ENCODE measurements at regions not wholly inside any gene's neighbourhood (a gene's known extent, or its start where the extent isn't known, plus 50 kb on each side); places are given as distances from the start of the nearest gene placed in this dataset.

DNA sequence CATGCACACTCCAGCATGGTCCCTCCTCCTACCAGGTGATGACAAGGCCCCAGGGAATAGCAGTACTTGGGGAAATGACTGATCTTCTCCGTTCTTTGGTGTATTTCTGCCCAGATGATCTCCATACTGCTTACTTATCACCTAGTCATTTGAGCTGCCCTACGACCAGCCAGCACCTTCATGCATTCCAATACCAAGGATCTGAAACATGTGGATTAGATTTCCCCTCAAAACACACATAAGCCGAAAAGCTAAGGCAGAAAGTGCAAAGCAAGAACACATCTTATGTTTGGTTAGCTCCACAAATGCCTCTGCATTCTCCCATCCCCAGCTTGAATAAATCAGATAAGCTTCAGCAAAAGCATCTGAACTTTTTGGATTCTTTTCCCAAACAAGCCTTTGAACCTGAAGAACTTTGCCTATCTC, 64.8 kb upstream of the BCL6 start (continued):
- no peak for TF ChIP-seq TEAD4 (IDR thresholded peaks at IDR 0.05; ENCODE audit: borderline replicate concordance, insufficient read depth)

DNA sequence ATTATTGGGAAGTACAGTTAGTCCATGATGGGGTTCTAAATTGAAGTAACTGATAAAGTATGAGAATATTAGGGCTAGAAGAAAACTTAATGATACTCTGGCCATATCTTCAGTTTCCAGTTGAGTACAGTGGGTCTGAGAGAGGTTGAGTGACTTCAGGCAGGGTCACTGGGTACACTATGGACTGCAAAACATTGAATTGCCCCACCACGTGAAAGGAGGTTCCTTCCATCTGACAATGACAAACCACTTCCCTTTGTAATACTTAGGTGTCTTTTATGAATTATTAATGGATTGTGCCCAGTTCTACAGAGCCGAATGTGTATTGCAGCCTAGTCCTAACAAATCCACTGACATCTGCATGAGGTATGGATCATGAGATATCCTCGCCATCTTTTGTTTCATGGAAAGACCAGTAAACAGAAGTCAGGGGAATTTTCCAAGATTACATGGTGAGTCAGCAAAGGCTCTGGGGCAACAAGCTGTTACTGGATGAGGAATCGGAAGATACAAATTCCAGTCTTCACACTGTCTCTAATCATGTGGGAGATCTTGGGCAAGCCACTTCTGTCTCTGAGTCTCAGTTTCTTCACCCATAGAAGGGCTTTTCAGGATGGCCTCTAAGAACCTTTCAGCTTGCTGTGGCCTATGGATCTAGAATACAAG, 66.5 kb upstream of the BCL6 start:
- Histone ChIP-seq H2AFZ (ENCODE audit: low read depth) (no peak overlapping the region; the same call in 1 of the 2 replicates), H3K27me3 (ENCODE audit: insufficient read depth) (no peaks in the 10 kb centered on the region), H3K4me3 (ENCODE audit: low read depth in 2 of 2, low read length in 1 of 2) (no peak overlapping the region), H3F3A (replicated peaks; ENCODE audit: insufficient read depth) (no peaks in the 10 kb centered on the region), H3K36me3 (replicated peaks in 1 of 2; ENCODE audit: control insufficient read depth in 1 of 2, insufficient read depth in 2 of 2, low read length in 1 of 2) (no peaks in the 10 kb centered on the region), H4K20me1 (ENCODE audit: insufficient read depth) (no peaks in the 10 kb centered on the region), H3K9me3 (no peaks in the 10 kb centered on the region), H3K9me2 (no peaks in the 10 kb centered on the region), H3K4me1 (ENCODE audit: control insufficient read depth in 1 of 2, insufficient read depth in 2 of 2, low read depth in 1 of 2, low read length in 1 of 2) (no peaks in the 10 kb centered on the region), H3K27ac (ENCODE audit: low read depth in 2 of 2, low read length in 1 of 2) (no peak overlapping the region), H3K4me2 (no peak overlapping the region), H3K79me2 (ENCODE audit: insufficient read depth) (no peaks in the 10 kb centered on the region), H3K9ac (no peak overlapping the region)
- TF ChIP-seq, protein P1, sequence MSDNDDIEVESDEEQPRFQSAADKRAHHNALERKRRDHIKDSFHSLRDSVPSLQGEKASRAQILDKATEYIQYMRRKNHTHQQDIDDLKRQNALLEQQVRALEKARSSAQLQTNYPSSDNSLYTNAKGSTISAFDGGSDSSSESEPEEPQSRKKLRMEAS (IDR thresholded peaks at IDR 0.05; ENCODE audit: low read depth) = 0 out of 2 replicates have a peak, but pooled peaks have one; percentile 45
- TF ChIP-seq RAD21 (IDR thresholded peaks at IDR 0.05; ENCODE audit: low read length) (no peak), CHD2 (IDR thresholded peaks at IDR 0.05; ENCODE audit: low read length, partially characterized antibody) (no peak), EZH2phosphoT487 (IDR thresholded peaks at IDR 0.05; ENCODE audit: borderline replicate concordance, low read depth) (no peak), EP300 (IDR thresholded peaks at IDR 0.05; ENCODE audit: borderline replicate concordance in 1 of 2, low read depth in 1 of 2, low read length in 1 of 2) (peak in 1 of 2 experiments; percentile 20; a peak in 1 of 4 replicates), FOSL2 (IDR thresholded peaks at IDR 0.05; ENCODE audit: borderline replicate concordance, low read depth) (peak; percentile 53; the same call in 1 of the 2 replicates), SIN3A (IDR thresholded peaks at IDR 0.05; ENCODE audit: borderline replicate concordance, low read depth, low read length) (no peak), FOXM1 (IDR thresholded peaks at IDR 0.05; ENCODE audit: low read depth) (no peak), POLR2AphosphoS5 (IDR thresholded peaks at IDR 0.05; ENCODE audit: low read depth, low read length) (no peak), GABPA (IDR thresholded peaks at IDR 0.05; ENCODE audit: low read depth) (no peak), TCF12 (IDR thresholded peaks at IDR 0.05) (peak; percentile 29; the same call in 1 of the 2 replicates), JUND (IDR thresholded peaks at IDR 0.05) (0 out of 2 replicates have a peak, but pooled peaks have one; percentile 15), NRF1 (IDR thresholded peaks at IDR 0.05; ENCODE audit: low read depth, low read length) (no peak)
- TF ChIP-seq, protein P2, sequence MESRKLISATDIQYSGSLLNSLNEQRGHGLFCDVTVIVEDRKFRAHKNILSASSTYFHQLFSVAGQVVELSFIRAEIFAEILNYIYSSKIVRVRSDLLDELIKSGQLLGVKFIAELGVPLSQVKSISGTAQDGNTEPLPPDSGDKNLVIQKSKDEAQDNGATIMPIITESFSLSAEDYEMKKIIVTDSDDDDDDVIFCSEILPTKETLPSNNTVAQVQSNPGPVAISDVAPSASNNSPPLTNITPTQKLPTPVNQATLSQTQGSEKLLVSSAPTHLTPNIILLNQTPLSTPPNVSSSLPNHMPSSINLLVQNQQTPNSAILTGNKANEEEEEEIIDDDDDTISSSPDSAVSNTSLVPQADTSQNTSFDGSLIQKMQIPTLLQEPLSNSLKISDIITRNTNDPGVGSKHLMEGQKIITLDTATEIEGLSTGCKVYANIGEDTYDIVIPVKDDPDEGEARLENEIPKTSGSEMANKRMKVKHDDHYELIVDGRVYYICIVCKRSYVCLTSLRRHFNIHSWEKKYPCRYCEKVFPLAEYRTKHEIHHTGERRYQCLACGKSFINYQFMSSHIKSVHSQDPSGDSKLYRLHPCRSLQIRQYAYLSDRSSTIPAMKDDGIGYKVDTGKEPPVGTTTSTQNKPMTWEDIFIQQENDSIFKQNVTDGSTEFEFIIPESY (IDR thresholded peaks at IDR 0.05; ENCODE audit: borderline replicate concordance, low read depth) = no peak
- TF ChIP-seq, protein P3, sequence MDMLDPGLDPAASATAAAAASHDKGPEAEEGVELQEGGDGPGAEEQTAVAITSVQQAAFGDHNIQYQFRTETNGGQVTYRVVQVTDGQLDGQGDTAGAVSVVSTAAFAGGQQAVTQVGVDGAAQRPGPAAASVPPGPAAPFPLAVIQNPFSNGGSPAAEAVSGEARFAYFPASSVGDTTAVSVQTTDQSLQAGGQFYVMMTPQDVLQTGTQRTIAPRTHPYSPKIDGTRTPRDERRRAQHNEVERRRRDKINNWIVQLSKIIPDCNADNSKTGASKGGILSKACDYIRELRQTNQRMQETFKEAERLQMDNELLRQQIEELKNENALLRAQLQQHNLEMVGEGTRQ (IDR thresholded peaks at IDR 0.05; ENCODE audit: borderline replicate concordance, low read depth, low read length) = no peak
- TF ChIP-seq, protein P4, sequence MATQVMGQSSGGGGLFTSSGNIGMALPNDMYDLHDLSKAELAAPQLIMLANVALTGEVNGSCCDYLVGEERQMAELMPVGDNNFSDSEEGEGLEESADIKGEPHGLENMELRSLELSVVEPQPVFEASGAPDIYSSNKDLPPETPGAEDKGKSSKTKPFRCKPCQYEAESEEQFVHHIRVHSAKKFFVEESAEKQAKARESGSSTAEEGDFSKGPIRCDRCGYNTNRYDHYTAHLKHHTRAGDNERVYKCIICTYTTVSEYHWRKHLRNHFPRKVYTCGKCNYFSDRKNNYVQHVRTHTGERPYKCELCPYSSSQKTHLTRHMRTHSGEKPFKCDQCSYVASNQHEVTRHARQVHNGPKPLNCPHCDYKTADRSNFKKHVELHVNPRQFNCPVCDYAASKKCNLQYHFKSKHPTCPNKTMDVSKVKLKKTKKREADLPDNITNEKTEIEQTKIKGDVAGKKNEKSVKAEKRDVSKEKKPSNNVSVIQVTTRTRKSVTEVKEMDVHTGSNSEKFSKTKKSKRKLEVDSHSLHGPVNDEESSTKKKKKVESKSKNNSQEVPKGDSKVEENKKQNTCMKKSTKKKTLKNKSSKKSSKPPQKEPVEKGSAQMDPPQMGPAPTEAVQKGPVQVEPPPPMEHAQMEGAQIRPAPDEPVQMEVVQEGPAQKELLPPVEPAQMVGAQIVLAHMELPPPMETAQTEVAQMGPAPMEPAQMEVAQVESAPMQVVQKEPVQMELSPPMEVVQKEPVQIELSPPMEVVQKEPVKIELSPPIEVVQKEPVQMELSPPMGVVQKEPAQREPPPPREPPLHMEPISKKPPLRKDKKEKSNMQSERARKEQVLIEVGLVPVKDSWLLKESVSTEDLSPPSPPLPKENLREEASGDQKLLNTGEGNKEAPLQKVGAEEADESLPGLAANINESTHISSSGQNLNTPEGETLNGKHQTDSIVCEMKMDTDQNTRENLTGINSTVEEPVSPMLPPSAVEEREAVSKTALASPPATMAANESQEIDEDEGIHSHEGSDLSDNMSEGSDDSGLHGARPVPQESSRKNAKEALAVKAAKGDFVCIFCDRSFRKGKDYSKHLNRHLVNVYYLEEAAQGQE (IDR thresholded peaks at IDR 0.05; ENCODE audit: low read depth, low read length) = no peak
- no peak for DNase-seq
- WGBS (ENCODE audit: low lambda C conversion rate) = 32% methylated on average over 4 of the region's 4 CpGs
- POLR2A ChIA-PET = no interaction called here
- CTCF ChIA-PET = no interaction called here

Measured in SK-N-SH (cell line).